ENCODE measurements at regions not wholly inside any gene's neighbourhood (a gene's known extent, or its start where the extent isn't known, plus 50 kb on each side); places are given as distances from the start of the nearest gene placed in this dataset.

DNA sequence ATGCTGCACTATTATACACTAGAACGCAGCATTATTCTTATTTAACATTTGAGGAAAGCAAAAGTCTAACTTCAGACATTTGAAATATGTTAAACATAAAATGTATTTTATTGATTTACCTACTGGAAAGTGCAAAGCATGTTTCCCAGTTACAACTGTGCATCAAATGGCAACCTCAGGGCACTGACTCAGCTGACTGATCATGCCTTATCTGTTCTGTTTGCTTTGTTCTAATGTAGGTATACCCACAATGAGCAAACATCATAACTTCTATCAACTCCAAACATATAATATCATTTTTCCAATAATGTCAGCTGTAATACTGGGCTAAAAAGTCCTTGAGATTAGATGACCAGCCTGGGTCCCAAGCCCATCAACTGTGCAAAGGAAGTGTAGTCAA lies 431.0 kb downstream of the FOXG1 start:
- Histone ChIP-seq H3K4me1 (ENCODE audit: insufficient read depth, low read length) (no peaks in the 10 kb centered on the region), H3K9me3 (ENCODE audit: control insufficient read depth in 1 of 2, insufficient read depth in 1 of 2, low read length in 2 of 2) (no peaks in the 10 kb centered on the region), H3K36me3 (ENCODE audit: insufficient read depth, low read length) (no peaks in the 10 kb centered on the region), H3K27ac (ENCODE audit: low read depth in 1 of 2, low read length in 2 of 2) (no peak overlapping the region), H3K4me3 (ENCODE audit: low read length) (no peak overlapping the region), H3K27me3 (ENCODE audit: control insufficient read depth in 1 of 2, insufficient read depth in 2 of 2, low read length in 2 of 2) (no peaks in the 10 kb centered on the region)
- H3K4me1 Mint-ChIP-seq (ENCODE audit: low read depth) = no peaks in the 10 kb centered on the region
- TF ChIP-seq, protein P1, sequence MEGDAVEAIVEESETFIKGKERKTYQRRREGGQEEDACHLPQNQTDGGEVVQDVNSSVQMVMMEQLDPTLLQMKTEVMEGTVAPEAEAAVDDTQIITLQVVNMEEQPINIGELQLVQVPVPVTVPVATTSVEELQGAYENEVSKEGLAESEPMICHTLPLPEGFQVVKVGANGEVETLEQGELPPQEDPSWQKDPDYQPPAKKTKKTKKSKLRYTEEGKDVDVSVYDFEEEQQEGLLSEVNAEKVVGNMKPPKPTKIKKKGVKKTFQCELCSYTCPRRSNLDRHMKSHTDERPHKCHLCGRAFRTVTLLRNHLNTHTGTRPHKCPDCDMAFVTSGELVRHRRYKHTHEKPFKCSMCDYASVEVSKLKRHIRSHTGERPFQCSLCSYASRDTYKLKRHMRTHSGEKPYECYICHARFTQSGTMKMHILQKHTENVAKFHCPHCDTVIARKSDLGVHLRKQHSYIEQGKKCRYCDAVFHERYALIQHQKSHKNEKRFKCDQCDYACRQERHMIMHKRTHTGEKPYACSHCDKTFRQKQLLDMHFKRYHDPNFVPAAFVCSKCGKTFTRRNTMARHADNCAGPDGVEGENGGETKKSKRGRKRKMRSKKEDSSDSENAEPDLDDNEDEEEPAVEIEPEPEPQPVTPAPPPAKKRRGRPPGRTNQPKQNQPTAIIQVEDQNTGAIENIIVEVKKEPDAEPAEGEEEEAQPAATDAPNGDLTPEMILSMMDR (IDR thresholded peaks at IDR 0.05) = no peak
- POLR2A ChIA-PET = no interaction called here
- no peaks in the 10 kb centered on the region for H3K36me3 Mint-ChIP-seq (ENCODE audit: low read depth)
- CTCF ChIA-PET = no interaction called here
- peaks cover 9% of the 10 kb centered on the region for H3K9me3 Mint-ChIP-seq
- ATAC-seq (ENCODE audit: poor library complexity) (no peak), DNase-seq (no peak)
- H3K27me3 Mint-ChIP-seq = no peaks in the 10 kb centered on the region
- H3K27ac Mint-ChIP-seq = no peak overlapping the region
- H3K4me3 Mint-ChIP-seq = no peak overlapping the region
- intact Hi-C loops (cut with DNase I, micrococcal nuclease) = no loop called here

DNA sequence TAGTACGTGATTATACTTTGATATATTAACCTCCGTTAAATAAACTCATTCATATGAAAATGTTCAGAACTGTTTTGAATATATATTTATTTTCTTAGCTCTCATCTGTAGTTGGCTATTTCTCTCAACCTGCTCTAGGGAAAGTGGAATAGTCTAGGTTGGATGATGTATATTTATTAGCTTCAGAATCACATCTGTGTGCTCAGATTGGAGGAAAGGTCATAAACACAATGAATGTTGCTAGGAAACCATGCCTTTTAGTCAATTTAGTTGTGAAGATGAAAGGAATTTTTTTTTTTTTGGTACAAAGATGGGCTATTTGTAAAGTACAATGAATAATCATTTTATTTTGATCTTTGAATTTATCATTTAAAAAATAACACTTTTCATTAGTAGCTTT lies 439.1 kb downstream of the FOXG1 start:
- TF ChIP-seq, protein P1 (IDR thresholded peaks at IDR 0.05) = no peak
- H3K4me1 Mint-ChIP-seq (ENCODE audit: low read depth) = no peaks in the 10 kb centered on the region

DNA sequence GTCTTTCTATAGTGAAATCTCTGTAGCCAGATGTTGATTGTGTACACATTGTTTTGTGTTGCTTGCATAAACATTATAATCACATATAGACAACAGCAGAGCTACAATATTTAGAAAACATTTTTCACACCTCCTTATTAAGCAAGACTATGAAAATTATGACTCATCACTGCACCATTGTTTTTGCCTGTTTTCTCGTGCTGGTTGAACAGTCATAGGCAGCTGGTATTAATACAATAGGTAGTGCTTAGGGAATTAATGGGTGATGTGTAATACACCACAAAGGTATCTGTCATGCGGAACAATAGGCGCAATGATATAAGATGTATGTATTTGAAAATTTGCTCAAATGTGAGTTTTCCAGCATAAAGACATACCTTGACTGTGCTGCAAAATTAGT lies 449.3 kb downstream of the FOXG1 start:
- Mint-ChIP-seq H3K4me3 (no peak overlapping the region), H3K27ac (no peak overlapping the region), H3K27me3 (no peaks in the 10 kb centered on the region), H3K4me1 (ENCODE audit: low read depth) (no peaks in the 10 kb centered on the region), H3K9me3 (peaks cover 2% of the 10 kb centered on the region), H3K36me3 (ENCODE audit: low read depth) (no peaks in the 10 kb centered on the region)
- no peaks in the 10 kb centered on the region for H3K27me3 ChIP-seq (ENCODE audit: control insufficient read depth in 1 of 2, insufficient read depth in 2 of 2, low read length in 2 of 2)
- no peaks in the 10 kb centered on the region for H3K9me3 ChIP-seq (ENCODE audit: control insufficient read depth in 1 of 2, insufficient read depth in 1 of 2, low read length in 2 of 2)
- DNase-seq = no peak
- CTCF ChIA-PET = no interaction called here
- TF ChIP-seq, protein P1 (IDR thresholded peaks at IDR 0.05) = no peak
- intact Hi-C loops (cut with DNase I, micrococcal nuclease) = no loop called here
- no peaks in the 10 kb centered on the region for H3K4me1 ChIP-seq (ENCODE audit: insufficient read depth, low read length)
- H3K4me3 ChIP-seq (ENCODE audit: low read length) = no peak overlapping the region
- POLR2A ChIA-PET = no interaction called here
- H3K36me3 ChIP-seq (ENCODE audit: insufficient read depth, low read length) = no peaks in the 10 kb centered on the region
- no peak for ATAC-seq (ENCODE audit: poor library complexity)
- no peak overlapping the region for H3K27ac ChIP-seq (ENCODE audit: low read depth in 1 of 2, low read length in 2 of 2)

More for the DNA sequence above, 439.1 kb downstream of the FOXG1 start:
- intact Hi-C loops (cut with DNase I, micrococcal nuclease) = no loop called here
- ChIA-PET POLR2A (no interaction called here), CTCF (interaction anchor here (0.6 kb wide), 1 partner anchor 236 kb away, joined by 3 read pairs; no protein-coding TSS in a partner anchor)
- Histone ChIP-seq H3K27ac (ENCODE audit: low read depth in 1 of 2, low read length in 2 of 2) (no peak overlapping the region), H3K4me1 (ENCODE audit: insufficient read depth, low read length) (no peaks in the 10 kb centered on the region), H3K4me3 (ENCODE audit: low read length) (no peak overlapping the region), H3K27me3 (ENCODE audit: control insufficient read depth in 1 of 2, insufficient read depth in 2 of 2, low read length in 2 of 2) (no peaks in the 10 kb centered on the region), H3K9me3 (ENCODE audit: control insufficient read depth in 1 of 2, insufficient read depth in 1 of 2, low read length in 2 of 2) (peaks cover 3 to 4% of the 10 kb centered on the region in 2 experiments), H3K36me3 (ENCODE audit: insufficient read depth, low read length) (no peaks in the 10 kb centered on the region)
- H3K27ac Mint-ChIP-seq = no peak overlapping the region
- H3K36me3 Mint-ChIP-seq (ENCODE audit: low read depth) = no peaks in the 10 kb centered on the region
- peaks cover 8% of the 10 kb centered on the region for H3K9me3 Mint-ChIP-seq
- DNase-seq (no peak), ATAC-seq (ENCODE audit: poor library complexity) (no peak)
- H3K27me3 Mint-ChIP-seq = no peaks in the 10 kb centered on the region
- no peak overlapping the region for H3K4me3 Mint-ChIP-seq
